Endodermal cell (in vitro differentiated cells): ENCODE measurements at regions not wholly inside any gene's neighbourhood (a gene's known extent, or its start where the extent isn't known, plus 50 kb on each side); places are given as distances from the start of the nearest gene placed in this dataset.
A peak's percentile ranks its signal among the peaks of the same experiment; 100 is the strongest.

ENCODE experiments used
- DNase-seq: peaks from one replicate; pipeline ENCODE4 v3.0.0-alpha.2; 2017
- H3K27ac ChIP-seq: 2 replicates; pipeline ENCODE4 v1.5.1; 2013; ENCODE audit warnings: mild to moderate bottlenecking, low read depth, low read length, moderate library complexity
- H3K27me3 ChIP-seq: 2 replicates; pipeline ENCODE4 v1.6.1; 2013; ENCODE audit warnings: mild to moderate bottlenecking, low read length, moderate library complexity; ENCODE audit not compliant: insufficient read depth, control insufficient read depth, poor library complexity, severe bottlenecking
- H3K36me3 ChIP-seq: 2 replicates; pipeline ENCODE4 v1.7.0; 2013; ENCODE audit warnings: mild to moderate bottlenecking, low read length, moderate library complexity; ENCODE audit not compliant: control insufficient read depth, insufficient read depth
- H3K4me1 ChIP-seq: one replicate; pipeline ENCODE4 v1.7.0; 2013; ENCODE audit warnings: low read length; ENCODE audit not compliant: control insufficient read depth, insufficient read depth
- H3K4me3 ChIP-seq: 2 replicates; pipeline ENCODE4 v1.5.1; 2013; ENCODE audit warnings: mild to moderate bottlenecking, low read length, moderate library complexity
- H3K9ac ChIP-seq: 2 replicates; pipeline ENCODE4 v1.6.1; 2013; ENCODE audit warnings: mild to moderate bottlenecking, low read length, moderate library complexity; ENCODE audit not compliant: poor library complexity, severe bottlenecking; ENCODE audit errors: extremely low read depth
- H3K9me3 ChIP-seq: 2 replicates; pipeline ENCODE4 v1.6.1; 2013; ENCODE audit warnings: mild to moderate bottlenecking, low read length, moderate library complexity; ENCODE audit not compliant: control insufficient read depth
- H3K27ac Mint-ChIP-seq: 2 replicates; pipeline ENCODE4 v1.8.0; 2020; ENCODE audit warnings: mixed read lengths
- H3K27me3 Mint-ChIP-seq: 2 replicates; pipeline ENCODE4 v1.8.0; 2021; ENCODE audit warnings: mild to moderate bottlenecking, mixed read lengths; ENCODE audit not compliant: insufficient read depth
- H3K36me3 Mint-ChIP-seq: 2 replicates; pipeline ENCODE4 v1.8.0; 2020; ENCODE audit warnings: low read depth, mixed read lengths
- H3K4me1 Mint-ChIP-seq: 2 replicates; pipeline ENCODE4 v1.8.0; 2020; ENCODE audit warnings: mixed read lengths
- H3K4me3 Mint-ChIP-seq: 2 replicates; pipeline ENCODE4 v1.8.0; 2020; ENCODE audit warnings: mild to moderate bottlenecking, moderate library complexity, mixed read lengths
- H3K9me3 Mint-ChIP-seq: 2 replicates; pipeline ENCODE4 v1.8.0; 2020; ENCODE audit warnings: mild to moderate bottlenecking, mixed read lengths
- CTCF ChIP-seq: fragments of 200-600 bp; sonication (generic); conservative IDR thresholded peaks from 2 replicates; pipeline ENCODE4 v1.5.0; 2021; ENCODE audit warnings: antibody characterized with exemption, mild to moderate bottlenecking
- WGBS, 2 experiments: methylation state at CpG; one replicate each; pipeline versions ENCODE4 v1.1.5 to v1.1.7; 2013; ENCODE audit warnings: missing lambda C conversion rate in 2 of 2, mixed read lengths in 1 of 2; ENCODE audit not compliant: insufficient coverage in 1 of 2, insufficient read length in 1 of 2; 5-methylcytosine and 5-hydroxymethylcytosine counted together

GRCh38 chr19:27918818-27919217, 1294.1 kb downstream of the UQCRFS1 start:
- Mint-ChIP-seq H3K4me3 (no peak overlapping the region), H3K9me3 (peaks cover 80% of the 10 kb centered on the region), H3K27ac (no peak overlapping the region), H3K27me3 (no peaks in the 10 kb centered on the region), H3K36me3 (no peaks in the 10 kb centered on the region), H3K4me1 (no peaks in the 10 kb centered on the region)
- H3K4me1 ChIP-seq: no peaks in the 10 kb centered on the region
- H3K9ac ChIP-seq: no peak overlapping the region
- H3K27ac ChIP-seq: no peak overlapping the region
- 76 to 100% methylated on average over 2 to 3 of the region's 3 CpGs for WGBS, 2 experiments
- no peak for DNase-seq
- no peak for TF ChIP-seq CTCF
- peaks cover 21% of the 10 kb centered on the region for H3K9me3 ChIP-seq
- H3K36me3 ChIP-seq: no peaks in the 10 kb centered on the region
- no peak overlapping the region for H3K4me3 ChIP-seq
- no peaks in the 10 kb centered on the region for H3K27me3 ChIP-seq

GRCh38 chr19:27911122-27911898, 1301.6 kb downstream of the UQCRFS1 start:
- H3K9me3 ChIP-seq: peaks cover 3% of the 10 kb centered on the region

GRCh38 chr19:27909861-27910260, 1303.1 kb downstream of the UQCRFS1 start:
- Mint-ChIP-seq H3K4me3 (no peak overlapping the region), H3K4me1 (no peaks in the 10 kb centered on the region), H3K27ac (no peak overlapping the region), H3K27me3 (no peaks in the 10 kb centered on the region), H3K9me3 (peaks cover 83% of the 10 kb centered on the region), H3K36me3 (no peaks in the 10 kb centered on the region)
- Histone ChIP-seq H3K36me3 (no peaks in the 10 kb centered on the region), H3K9ac (no peak overlapping the region), H3K4me3 (no peak overlapping the region), H3K27me3 (no peaks in the 10 kb centered on the region), H3K9me3 (no peaks in the 10 kb centered on the region), H3K27ac (no peak overlapping the region), H3K4me1 (no peaks in the 10 kb centered on the region)
- DNase-seq: no peak
- 92 to 93% methylated on average over 20 to 29 of the region's 29 CpGs for WGBS, 2 experiments
- no peak for TF ChIP-seq CTCF

More at GRCh38 chr19:27911122-27911898, 1301.6 kb downstream of the UQCRFS1 start:
- Mint-ChIP-seq H3K27me3 (no peaks in the 10 kb centered on the region), H3K27ac (no peak overlapping the region), H3K36me3 (no peaks in the 10 kb centered on the region), H3K9me3 (peaks cover 82% of the 10 kb centered on the region), H3K4me1 (no peaks in the 10 kb centered on the region), H3K4me3 (no peak overlapping the region)
- no peak for TF ChIP-seq CTCF
- no peaks in the 10 kb centered on the region for H3K4me1 ChIP-seq
- DNase-seq: peak; percentile 8
- WGBS, 2 experiments: 87 to 95% methylated on average over 6 to 19 of the region's 19 CpGs
- H3K9ac ChIP-seq: no peak overlapping the region
- no peaks in the 10 kb centered on the region for H3K36me3 ChIP-seq
- H3K4me3 ChIP-seq: no peak overlapping the region
- H3K27ac ChIP-seq: no peak overlapping the region
- H3K27me3 ChIP-seq: no peaks in the 10 kb centered on the region
